ENCODE measurements at regions not wholly inside any gene's neighbourhood (a gene's known extent, or its start where the extent isn't known, plus 50 kb on each side); places are given as distances from the start of the nearest gene placed in this dataset.

GRCh38 chr5:18992264-18992663 lies 995.7 kb downstream of the CDH18 start:
- DNase-seq (ENCODE audit: low read depth in 2 of 2, low spot score in 1 of 2): no peak

DNA sequence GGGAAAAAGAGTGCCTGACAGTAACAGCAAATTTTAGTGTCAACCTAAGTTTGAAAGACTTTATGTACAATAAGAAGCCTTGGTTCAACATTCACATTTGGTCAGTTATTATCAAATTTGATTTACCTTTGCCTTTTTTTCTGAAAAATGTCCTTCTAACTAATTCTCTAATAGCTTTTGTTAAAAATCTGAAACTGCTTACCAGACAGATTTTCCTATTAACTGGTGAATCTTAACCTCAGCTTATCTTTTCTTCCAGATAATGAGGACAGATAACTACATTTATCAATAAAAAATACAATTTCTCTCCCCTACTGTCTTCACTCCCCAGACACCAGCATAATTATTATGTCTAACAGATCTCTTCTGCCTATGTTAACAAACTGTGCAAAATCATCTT lies 988.5 kb downstream of the CDH18 start:
- DNase-seq (ENCODE audit: low read depth in 2 of 2, low spot score in 1 of 2): no peak

- no peak for DNase-seq (ENCODE audit: low read depth in 2 of 2, low spot score in 1 of 2)
Measured at GRCh38 chr5:19001054-19001453, 986.9 kb downstream of the CDH18 start.

DNA sequence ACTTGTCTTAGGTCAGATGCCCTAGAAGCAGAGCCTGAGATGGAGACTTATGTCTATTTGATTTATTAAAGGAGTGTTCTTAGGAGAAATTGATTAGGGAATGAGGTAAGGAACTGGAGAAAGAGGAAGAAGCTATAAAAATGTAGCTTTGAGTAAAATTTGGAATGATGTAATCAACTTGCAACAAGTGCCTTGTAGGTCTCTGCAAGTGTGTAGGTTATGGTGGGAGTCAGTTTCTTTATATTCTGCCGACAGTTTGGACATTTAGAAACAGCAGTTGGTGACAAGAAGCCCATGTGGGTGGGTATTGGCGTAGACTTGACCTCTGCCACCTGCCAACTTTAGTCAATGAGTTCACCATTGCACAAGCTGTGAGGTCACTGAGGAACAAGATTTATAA lies 986.5 kb downstream of the CDH18 start:
- no peak for DNase-seq (ENCODE audit: low read depth in 2 of 2, low spot score in 1 of 2)

DNA sequence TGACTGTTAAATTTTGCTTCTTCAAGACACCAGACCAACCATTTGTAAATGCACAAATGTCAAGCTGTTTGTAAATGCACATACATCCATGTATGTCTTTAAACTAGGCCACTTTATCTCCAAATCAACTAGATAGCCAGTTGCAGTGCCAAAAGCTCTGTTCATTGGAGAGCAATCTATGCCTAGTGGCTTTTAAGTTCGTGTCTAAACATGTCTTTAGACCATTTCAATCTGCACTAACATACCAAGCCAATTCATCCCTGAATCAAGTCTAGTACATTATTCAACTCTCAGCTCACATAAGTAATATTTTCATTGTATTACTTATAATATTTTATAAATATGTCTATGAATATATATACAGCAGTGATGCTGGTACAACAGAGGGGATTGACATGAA lies 985.9 kb downstream of the CDH18 start:
- DNase-seq (ENCODE audit: low read depth in 2 of 2, low spot score in 1 of 2): no peak

GRCh38 chr5:19018822-19019221 lies 969.2 kb downstream of the CDH18 start:
- no peak for DNase-seq (ENCODE audit: low read depth in 2 of 2, low spot score in 1 of 2)

GRCh38 chr5:19031491-19031890 lies 956.5 kb downstream of the CDH18 start:
- DNase-seq (ENCODE audit: low read depth in 2 of 2, low spot score in 1 of 2): no peak

- DNase-seq (ENCODE audit: low read depth in 2 of 2, low spot score in 1 of 2): no peak
Measured at GRCh38 chr5:19035816-19036215, 952.2 kb downstream of the CDH18 start.

DNA sequence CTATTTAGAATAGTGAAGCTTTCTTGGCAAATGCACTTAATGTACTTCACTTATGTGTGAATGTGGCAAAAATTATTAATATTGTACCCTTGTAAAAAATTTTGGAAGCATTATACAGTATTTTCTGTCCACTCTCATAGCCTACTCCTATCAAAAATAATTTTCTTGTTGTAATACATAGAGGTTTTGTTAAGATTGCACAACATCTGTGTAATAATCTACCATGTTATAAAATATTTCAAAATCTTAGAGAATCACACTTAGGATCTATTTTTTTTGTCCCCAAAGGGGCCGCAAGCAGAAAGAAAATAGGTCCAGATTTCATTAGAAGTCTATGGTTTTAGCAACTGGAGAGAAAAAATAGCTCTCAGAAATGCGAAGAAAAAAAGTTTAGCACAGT lies 945.9 kb downstream of the CDH18 start:
- no peak for DNase-seq (ENCODE audit: low read depth in 2 of 2, low spot score in 1 of 2)

- no peak for DNase-seq (ENCODE audit: low read depth in 2 of 2, low spot score in 1 of 2)
Measured at GRCh38 chr5:19044311-19044710, 943.7 kb downstream of the CDH18 start.

GRCh38 chr5:19044931-19045695 lies 942.9 kb downstream of the CDH18 start:
- DNase-seq (ENCODE audit: low read depth in 2 of 2, low spot score in 1 of 2): no peak

GRCh38 chr5:19047277-19047676 lies 940.7 kb downstream of the CDH18 start:
- no peak for DNase-seq (ENCODE audit: low read depth in 2 of 2, low spot score in 1 of 2)

DNA sequence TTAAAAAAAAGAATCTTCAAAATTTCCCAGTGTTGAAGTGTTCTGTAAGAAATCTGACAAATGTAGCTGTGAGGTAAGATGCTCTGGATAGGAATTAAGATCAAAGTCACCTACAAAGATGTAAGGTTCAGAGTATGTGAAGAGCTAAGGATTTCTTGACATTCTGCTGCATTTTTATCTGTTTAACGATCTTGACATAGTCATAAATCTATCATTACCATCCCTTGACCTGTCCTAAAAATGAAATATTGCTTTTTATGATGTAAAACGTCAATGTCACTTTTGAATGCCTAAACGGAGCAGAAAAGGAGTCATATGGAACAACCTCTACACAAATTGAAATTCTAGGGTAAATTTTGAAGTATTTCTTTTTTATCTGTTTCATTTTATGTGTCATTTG lies 939.3 kb downstream of the CDH18 start:
- DNase-seq (ENCODE audit: low read depth in 2 of 2, low spot score in 1 of 2): no peak

DNA sequence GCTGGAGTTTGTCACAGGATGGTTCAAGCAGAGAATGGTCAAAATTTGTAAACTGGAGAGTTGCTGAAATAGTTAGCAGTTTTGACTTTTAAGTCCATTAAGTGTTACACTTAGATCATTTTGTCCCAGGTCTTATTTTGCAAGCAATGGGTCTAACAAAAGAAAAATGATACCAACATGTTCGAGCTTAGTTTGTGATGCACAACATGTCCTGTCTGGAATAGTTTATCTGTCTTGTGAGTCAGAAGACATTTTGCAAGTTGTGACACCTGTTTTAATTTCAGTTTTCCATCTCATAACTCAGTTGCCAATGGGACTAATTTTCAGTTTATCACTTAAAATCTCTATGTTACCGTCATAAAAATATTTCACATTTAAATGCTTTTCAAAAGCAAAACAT lies 929.8 kb downstream of the CDH18 start:
- no peak for DNase-seq (ENCODE audit: low read depth in 2 of 2, low spot score in 1 of 2)

DNA sequence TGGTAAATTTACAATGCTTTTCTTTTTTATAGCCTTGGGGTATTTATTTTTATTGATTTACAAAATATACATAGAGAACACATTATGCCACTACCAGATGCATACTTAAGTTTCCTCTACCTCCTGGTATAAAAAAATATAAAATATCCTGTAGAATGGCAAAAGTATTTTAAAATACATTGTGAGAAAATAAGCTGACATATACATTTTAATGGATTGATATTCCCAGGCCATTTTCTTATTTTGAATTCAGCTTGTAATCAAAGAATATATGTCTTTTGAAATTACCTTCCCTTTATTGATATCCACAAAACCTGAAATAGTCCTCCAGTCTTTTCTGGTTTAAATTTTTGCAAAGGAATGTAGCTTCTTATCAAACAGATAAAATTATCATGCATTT lies 923.9 kb downstream of the CDH18 start:
- DNase-seq (ENCODE audit: low read depth in 2 of 2, low spot score in 1 of 2): no peak

GRCh38 chr5:19067741-19068140 lies 920.3 kb downstream of the CDH18 start:
- DNase-seq (ENCODE audit: low read depth in 2 of 2, low spot score in 1 of 2): no peak

DNA sequence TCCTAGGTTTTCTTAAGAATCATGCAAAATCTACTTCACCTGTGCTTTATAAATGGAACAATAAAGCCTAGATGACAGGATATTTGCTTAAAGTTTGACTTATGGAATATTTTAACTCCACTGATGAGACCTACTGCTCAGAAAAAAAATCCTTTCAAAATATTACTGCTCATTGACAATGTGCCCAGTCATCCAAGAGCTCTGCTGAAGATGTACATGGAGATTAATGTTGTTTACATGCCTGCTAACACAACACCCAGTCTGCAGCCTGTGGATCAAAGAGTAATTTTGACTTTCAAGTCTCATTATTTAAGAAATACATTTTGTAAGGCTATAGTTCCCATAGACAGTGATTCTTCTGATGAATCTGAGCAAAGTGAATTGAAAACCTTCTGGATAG lies 889.6 kb downstream of the CDH18 start:
- no peak for DNase-seq (ENCODE audit: low read depth in 2 of 2, low spot score in 1 of 2)

DNA sequence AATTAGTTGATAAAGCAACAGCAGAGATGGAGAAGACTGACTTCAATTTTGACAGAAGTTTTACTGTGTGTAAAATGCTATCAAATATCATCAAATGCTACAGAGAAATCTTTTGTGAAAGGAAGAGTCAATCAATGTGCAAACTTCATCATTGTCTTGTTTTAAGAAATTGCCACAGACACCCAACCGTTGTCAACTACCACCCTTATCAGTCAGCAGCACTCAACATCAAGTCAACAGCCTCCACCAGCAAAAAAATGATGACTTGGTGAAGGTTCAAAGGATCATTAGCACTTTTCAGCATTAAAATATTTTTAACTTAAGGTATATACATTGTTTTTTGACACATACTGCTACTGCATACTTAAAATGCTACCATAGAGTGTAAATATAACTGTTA lies 888.8 kb downstream of the CDH18 start:
- no peak for DNase-seq (ENCODE audit: low read depth in 2 of 2, low spot score in 1 of 2)

GRCh38 chr5:19104948-19105347 lies 883.1 kb downstream of the CDH18 start:
- DNase-seq (ENCODE audit: low read depth in 2 of 2, low spot score in 1 of 2): no peak

DNA sequence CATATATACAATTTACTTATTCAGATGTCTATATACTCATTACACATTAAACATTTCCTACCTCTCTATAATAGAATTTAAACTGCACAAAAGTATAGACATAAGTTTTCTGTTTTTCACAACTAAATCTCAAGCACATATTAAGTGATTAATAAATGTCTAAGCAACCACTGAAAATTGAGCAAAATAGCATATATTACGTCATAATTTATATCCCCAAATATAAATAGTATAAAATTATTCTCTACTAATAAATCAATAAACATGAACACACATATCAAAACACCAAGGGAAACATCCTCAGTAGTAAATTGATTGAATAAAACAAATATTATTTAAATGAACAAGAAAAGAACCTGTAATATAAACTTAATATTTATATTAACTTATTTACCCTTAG lies 865.1 kb downstream of the CDH18 start:
- DNase-seq (ENCODE audit: low read depth in 2 of 2, low spot score in 1 of 2): no peak

GRCh38 chr5:19125956-19126713 lies 861.9 kb downstream of the CDH18 start:
- DNase-seq (ENCODE audit: low read depth in 2 of 2, low spot score in 1 of 2): no peak

DNA sequence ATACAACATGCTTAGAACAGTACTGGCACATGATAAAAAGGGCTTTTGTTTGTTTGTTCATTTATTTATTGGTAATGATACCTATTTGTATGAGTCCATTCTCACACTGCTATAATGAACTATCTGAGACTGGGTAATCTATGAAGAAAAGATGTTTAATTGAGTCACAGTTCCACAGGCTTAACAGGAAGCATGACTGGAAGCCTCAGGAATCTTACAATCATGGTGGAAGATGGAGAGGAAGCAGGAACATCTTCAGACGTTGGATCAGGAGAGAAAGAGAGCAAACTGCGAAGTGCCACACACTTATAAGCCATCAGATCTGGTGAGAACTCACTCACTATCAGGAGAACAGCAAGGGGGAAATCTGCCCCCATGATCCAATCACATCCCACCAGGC lies 847.7 kb downstream of the CDH18 start:
- DNase-seq (ENCODE audit: low read depth in 2 of 2, low spot score in 1 of 2): no peak
